Adrenal gland (tissue), 9 donors: ENCODE measurements at regions not wholly inside any gene's neighbourhood (a gene's known extent, or its start where the extent isn't known, plus 50 kb on each side); places are given as distances from the start of the nearest gene placed in this dataset.

Experiments
- DNase-seq, 7 donors: peaks; one replicate each; pipeline ENCODE4 v3.0.0-alpha.2; 2019 to 2020
- H3K27ac ChIP-seq, 5 donors: fragments of 200-600 bp; sonication (generic) in 4 of 5; 1 replicate in 3 of 5; 2 replicates in 2 of 5; pipeline versions ENCODE4 v1.5.1 to v1.8.0; 2016 to 2020; ENCODE audit warnings: mild to moderate bottlenecking in 1 of 5
- H3K27me3 ChIP-seq: fragments of 200-600 bp; 2 replicates; pipeline ENCODE4 v1.8.0; 2021
- H3K36me3 ChIP-seq, 2 donors: fragments of 200-600 bp; replicated peaks in 1 of 2; 1 replicate in 1 of 2; 2 replicates in 1 of 2; pipeline versions ENCODE4 v1.5.1 to v1.8.0; 2018 to 2022
- H3K4me1 ChIP-seq, 2 donors: fragments of 200-600 bp; replicated peaks in 1 of 2; 1 replicate in 1 of 2; 2 replicates in 1 of 2; pipeline versions ENCODE4 v1.5.1 to v1.8.0; 2018 to 2021
- H3K4me3 ChIP-seq, 4 donors: fragments of 200-600 bp; sonication (generic) in 3 of 4; one replicate each; pipeline ENCODE4 v1.5.1; 2016 to 2018
- H3K9me3 ChIP-seq, 3 donors: fragments of 200-600 bp; sonication (generic) in 1 of 3; replicated peaks in 1 of 3; 1 replicate in 2 of 3; 2 replicates in 1 of 3; pipeline versions ENCODE4 v1.5.1 to v1.8.0; 2016 to 2021
- CTCF ChIP-seq, 6 experiments: fragments of 450-650 bp in 4 of 6; fragments of 200-600 bp in 2 of 6; sonication (generic) in 1 of 6; IDR thresholded peaks; 1 replicate in 5 of 6; 2 replicates in 1 of 6; pipeline versions ENCODE4 v1.5.1 to v1.8.0; 2016 to 2021; ENCODE audit warnings: antibody characterized with exemption in 6 of 6, mild to moderate bottlenecking in 2 of 6, moderate library complexity in 1 of 6
- POLR2A ChIP-seq, 2 donors: fragments of 450-650 bp; IDR thresholded peaks; one replicate each; pipeline ENCODE4 v1.6.1; 2017; ENCODE audit warnings: antibody characterized with exemption in 2 of 2, mild to moderate bottlenecking in 2 of 2, moderate library complexity in 1 of 2
- WGBS, 4 donors: extraction: QIAGEN DNeasy Blood & Tissue Kit in 2 of 4; methylation state at CpG; one replicate each; pipeline versions ENCODE4 v1.1.5 to v1.1.7; 2013 to 2017; 5-methylcytosine and 5-hydroxymethylcytosine counted together
- intact Hi-C, 2 donors: fragments of 100-400 bp; cut with DNase I; formaldehyde crosslinking; loops; one replicate each; pipeline versions ENCODE4 v1.14.1 to v1.15.0; 2022 to 2023
- donor health status: healthy with polysubstance abuse.
- donor health status: Bipolar disorder and iron deficiency.
- donor health status: DM: yes; HTN: yes; CAD: no.
- donor health status: DM: no; HTN: no; CAD: no.
- donor health status: DM: no; HTN: no; CAD: no.

GRCh38 chr6:56692523-56693245, 50.0 kb upstream of the DST start:
- Histone ChIP-seq H3K27ac (peak overlapping the region in 4 of 5 donors; percentile 68 to 83 (median 81)), H3K4me1 (peaks cover 20 to 73% of the 10 kb centered on the region in 2 donors), H3K4me3 (peak overlapping the region in 3 of 4 donors; percentile 12 to 45 (median 27)), H3K9me3 (no peaks in the 10 kb centered on the region), H3K27me3 (no peaks in the 10 kb centered on the region), H3K36me3 (no peaks in the 10 kb centered on the region)
- no peak for TF ChIP-seq CTCF (IDR thresholded peaks at IDR 0.05)
- no peak for TF ChIP-seq POLR2A (IDR thresholded peaks at IDR 0.05)
- intact Hi-C loops = no loop called here
- no peak for DNase-seq
- 49 to 58% (median 57%) methylated on average over 8 of the region's 8 CpGs for WGBS, 4 donors
